Large intestine (tissue), 3 donors: ENCODE measurements at regions not wholly inside any gene's neighbourhood (a gene's known extent, or its start where the extent isn't known, plus 50 kb on each side); places are given as distances from the start of the nearest gene placed in this dataset.

ENCODE experiments used
- DNase-seq, 2 donors: peaks; one replicate each; pipeline versions ENCODE4 v3.0.0 to v3.0.0-alpha.2; 2013
- H3K27ac ChIP-seq: one replicate; pipeline ENCODE4 v1.5.1; 2013; ENCODE audit warnings: low read length
- H3K27me3 ChIP-seq: 2 replicates; pipeline ENCODE4 v1.6.1; 2013; ENCODE audit warnings: low read length; ENCODE audit not compliant: control insufficient read depth, insufficient read depth
- H3K36me3 ChIP-seq: 2 replicates; pipeline ENCODE4 v1.6.1; 2013; ENCODE audit warnings: low read length; ENCODE audit not compliant: control insufficient read depth, insufficient read depth
- H3K4me1 ChIP-seq: one replicate; pipeline ENCODE4 v1.6.1; 2013; ENCODE audit warnings: low read length; ENCODE audit not compliant: control insufficient read depth, insufficient read depth
- H3K4me3 ChIP-seq: one replicate; pipeline ENCODE4 v1.5.1; 2013; ENCODE audit warnings: low read length
- H3K9me3 ChIP-seq: one replicate; pipeline ENCODE4 v1.6.1; 2013; ENCODE audit warnings: mild to moderate bottlenecking, low read depth, low read length, moderate library complexity; ENCODE audit not compliant: control insufficient read depth
- WGBS: methylation state at CpG from one replicate; pipeline ENCODE4 v1.1.5; 2013; ENCODE audit warnings: low lambda C conversion rate; ENCODE audit not compliant: insufficient coverage; 5-methylcytosine and 5-hydroxymethylcytosine counted together

DNA sequence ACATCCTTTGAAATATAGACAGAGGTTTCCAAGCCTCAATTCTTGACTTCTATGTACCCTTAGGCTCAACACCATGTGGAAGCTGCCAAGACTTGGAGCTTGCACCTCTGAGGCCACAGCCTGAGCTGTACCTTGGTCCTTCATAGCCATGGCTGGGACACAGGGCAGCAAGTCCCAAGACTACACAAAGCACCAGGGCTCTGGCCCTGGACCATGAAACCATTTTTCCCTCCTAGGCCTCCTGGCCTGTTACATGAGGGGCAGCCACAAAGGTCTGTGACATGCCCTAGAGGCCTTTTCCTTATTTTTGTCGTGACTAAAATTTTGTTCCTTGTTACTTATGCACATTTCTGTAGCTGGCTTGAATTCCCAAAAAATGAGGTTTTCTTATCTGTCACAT, 953.1 kb upstream of the ADGRL4 start:
- Histone ChIP-seq H3K9me3 (peaks cover 2% of the 10 kb centered on the region), H3K27ac (no peak overlapping the region), H3K36me3 (no peaks in the 10 kb centered on the region), H3K27me3 (no peaks in the 10 kb centered on the region), H3K4me1 (no peaks in the 10 kb centered on the region), H3K4me3 (no peak overlapping the region)
- 100% methylated on average over 1 of the region's 1 CpG for WGBS
- no peak for DNase-seq

DNA sequence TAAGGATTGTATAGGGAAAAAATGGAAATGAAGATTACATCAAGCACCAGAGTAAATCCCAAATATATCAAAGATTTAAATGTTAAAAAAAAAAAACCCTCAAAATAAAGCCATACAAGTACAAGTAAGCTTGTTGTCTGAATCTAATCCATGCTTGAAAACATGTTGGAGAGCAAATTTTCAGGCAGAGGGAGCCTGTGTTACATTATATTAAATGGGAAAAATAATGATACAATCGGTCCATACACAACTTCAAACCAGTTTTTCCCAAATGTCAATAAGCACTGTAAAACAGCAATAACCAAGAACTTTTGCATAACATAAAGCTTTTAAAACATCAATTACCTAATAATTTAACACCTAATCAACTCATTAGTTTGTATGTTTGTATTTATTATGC, 949.4 kb upstream of the ADGRL4 start:
- H3K36me3 ChIP-seq, result no peaks in the 10 kb centered on the region
- no peaks in the 10 kb centered on the region for H3K27me3 ChIP-seq
- H3K4me3 ChIP-seq, result no peak overlapping the region
- H3K27ac ChIP-seq, result no peak overlapping the region
- no CpG with 5 or more reads among the region's 1 CpG for WGBS
- H3K9me3 ChIP-seq, result peaks cover 2% of the 10 kb centered on the region
- DNase-seq, result no peak
- no peaks in the 10 kb centered on the region for H3K4me1 ChIP-seq

DNA sequence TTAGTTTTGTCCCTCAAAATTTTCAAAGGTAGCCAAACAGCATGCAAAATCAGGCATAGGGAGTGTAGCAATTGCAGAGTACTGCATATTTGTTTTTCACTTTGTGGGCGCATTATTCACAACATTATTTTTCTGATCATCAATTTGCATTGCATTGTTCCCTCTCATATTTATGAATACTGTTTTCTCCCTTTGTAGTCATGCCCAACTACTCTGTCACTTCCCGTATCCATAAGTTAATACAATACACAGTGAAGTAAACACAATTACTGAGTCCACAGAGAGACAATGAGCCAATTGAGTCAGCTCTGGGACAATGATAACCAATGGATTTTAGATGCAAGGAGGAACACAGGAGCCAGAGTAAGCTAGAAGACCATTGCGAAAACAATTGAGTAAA, 944.0 kb upstream of the ADGRL4 start:
- no peaks in the 10 kb centered on the region for H3K27me3 ChIP-seq
- 100% methylated on average over 1 of the region's 3 CpGs for WGBS
- H3K4me1 ChIP-seq, result no peaks in the 10 kb centered on the region
- no peak for DNase-seq
- H3K27ac ChIP-seq, result no peak overlapping the region
- H3K36me3 ChIP-seq, result no peaks in the 10 kb centered on the region
- no peak overlapping the region for H3K4me3 ChIP-seq
- H3K9me3 ChIP-seq, result no peaks in the 10 kb centered on the region

DNA sequence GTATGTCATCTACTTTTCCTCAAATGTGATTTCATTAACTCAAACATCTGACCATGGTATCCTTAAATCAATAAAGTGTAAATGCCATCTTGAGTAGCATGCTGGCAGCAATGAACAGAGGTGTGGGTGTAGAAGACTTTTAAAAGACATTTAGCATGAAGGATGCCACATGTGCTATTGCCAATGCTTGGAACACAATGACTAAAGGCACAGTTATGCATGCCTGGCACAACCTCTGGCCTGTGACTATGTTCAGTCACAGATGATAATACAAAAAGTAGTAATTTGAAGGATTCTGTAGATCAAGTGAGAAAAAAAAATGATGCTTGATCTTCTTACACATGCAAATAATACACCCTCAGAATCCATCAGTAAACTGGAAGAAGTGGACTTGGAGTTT, 938.9 kb upstream of the ADGRL4 start:
- no peak for DNase-seq
- Histone ChIP-seq H3K4me3 (no peak overlapping the region), H3K4me1 (no peaks in the 10 kb centered on the region), H3K36me3 (no peaks in the 10 kb centered on the region), H3K27ac (no peak overlapping the region), H3K9me3 (no peaks in the 10 kb centered on the region), H3K27me3 (no peaks in the 10 kb centered on the region)

DNA sequence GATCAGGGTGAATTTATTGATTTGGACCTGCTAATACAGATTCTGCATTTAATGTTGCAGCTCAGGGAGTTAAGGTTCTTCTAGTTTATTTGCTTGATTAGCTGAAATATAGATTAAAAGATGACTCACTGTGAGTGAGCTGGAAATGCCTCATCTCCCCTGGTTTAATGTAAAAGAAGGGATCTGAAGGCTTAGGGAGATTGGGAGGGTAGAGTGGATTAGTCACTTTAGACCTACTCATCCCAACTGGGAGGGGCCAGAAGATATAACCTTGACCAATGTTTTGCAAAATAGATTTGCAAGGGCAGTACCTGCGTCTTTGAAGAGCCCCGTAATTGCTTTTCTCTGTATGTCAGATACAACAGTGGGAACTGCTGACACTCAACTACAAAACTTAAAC, 922.8 kb upstream of the ADGRL4 start:
- no CpG with 5 or more reads among the region's 2 CpGs for WGBS
- no peak overlapping the region for H3K4me3 ChIP-seq
- no peak overlapping the region for H3K27ac ChIP-seq
- peaks cover 4% of the 10 kb centered on the region for H3K9me3 ChIP-seq
- H3K4me1 ChIP-seq, result no peaks in the 10 kb centered on the region
- no peaks in the 10 kb centered on the region for H3K36me3 ChIP-seq
- H3K27me3 ChIP-seq, result no peaks in the 10 kb centered on the region
- no peak for DNase-seq

DNA sequence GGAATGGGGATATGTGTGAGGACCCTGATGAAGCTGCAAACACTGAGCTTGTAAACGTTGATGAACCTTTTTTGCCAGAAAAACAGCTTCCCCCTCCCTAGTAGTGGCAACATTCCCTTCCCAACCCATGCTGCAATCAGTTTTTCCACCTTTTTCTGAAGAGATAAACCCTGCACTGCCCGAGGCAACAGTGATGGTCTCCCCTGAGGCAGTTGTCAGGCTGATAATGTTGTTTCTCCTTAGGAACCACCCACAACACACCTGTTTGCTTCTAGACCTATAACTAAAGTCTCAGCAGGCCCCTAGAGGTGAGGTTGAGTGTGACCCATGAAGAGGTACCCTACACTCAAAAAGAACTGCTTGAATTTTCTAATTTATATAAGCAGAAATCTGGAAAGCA, 922.4 kb upstream of the ADGRL4 start:
- Histone ChIP-seq H3K4me1 (no peaks in the 10 kb centered on the region), H3K36me3 (no peaks in the 10 kb centered on the region), H3K27me3 (no peaks in the 10 kb centered on the region), H3K27ac (no peak overlapping the region), H3K4me3 (no peak overlapping the region), H3K9me3 (peaks cover 4% of the 10 kb centered on the region)
- no peak for DNase-seq
- 100% methylated on average over 1 of the region's 2 CpGs for WGBS

DNA sequence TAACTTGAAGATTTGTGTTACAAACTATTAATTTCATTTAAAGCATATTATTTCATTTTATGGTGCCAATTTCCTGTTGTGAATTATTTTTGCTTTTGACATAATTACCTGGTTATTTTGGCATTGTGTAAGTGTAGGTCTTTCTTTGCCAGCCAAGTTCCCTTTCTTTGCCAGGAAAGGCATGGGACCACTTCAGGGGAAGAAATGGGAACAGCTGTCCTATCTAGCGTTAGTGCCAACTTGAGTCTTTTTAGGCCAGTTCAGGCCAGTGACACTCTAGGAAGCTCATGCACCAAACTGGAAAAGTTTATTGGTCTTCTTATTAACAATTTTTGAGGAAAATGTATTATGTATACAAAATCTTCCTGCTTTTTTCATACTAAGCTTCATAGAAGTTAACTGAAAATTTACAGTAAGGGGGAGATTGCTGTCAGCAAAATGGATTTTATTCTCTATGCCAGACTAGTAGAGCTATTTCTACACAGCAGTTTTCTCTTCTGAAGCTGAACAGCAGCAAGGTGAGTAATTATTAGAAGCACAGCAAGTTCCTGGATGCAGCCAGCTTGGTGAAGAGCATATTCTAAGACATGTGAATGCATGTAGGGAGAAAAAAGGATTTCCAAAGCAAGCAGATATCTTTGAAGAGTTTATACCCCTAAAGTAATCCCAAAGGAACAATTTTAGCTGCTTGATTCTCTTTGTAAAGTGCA, 914.6 kb upstream of the ADGRL4 start:
- Histone ChIP-seq H3K27ac (no peak overlapping the region), H3K4me3 (no peak overlapping the region), H3K36me3 (no peaks in the 10 kb centered on the region), H3K9me3 (peaks cover 4% of the 10 kb centered on the region), H3K27me3 (no peaks in the 10 kb centered on the region), H3K4me1 (no peaks in the 10 kb centered on the region)
- DNase-seq, result no peak
- WGBS, result no CpG with 5 or more reads among the region's 1 CpG

DNA sequence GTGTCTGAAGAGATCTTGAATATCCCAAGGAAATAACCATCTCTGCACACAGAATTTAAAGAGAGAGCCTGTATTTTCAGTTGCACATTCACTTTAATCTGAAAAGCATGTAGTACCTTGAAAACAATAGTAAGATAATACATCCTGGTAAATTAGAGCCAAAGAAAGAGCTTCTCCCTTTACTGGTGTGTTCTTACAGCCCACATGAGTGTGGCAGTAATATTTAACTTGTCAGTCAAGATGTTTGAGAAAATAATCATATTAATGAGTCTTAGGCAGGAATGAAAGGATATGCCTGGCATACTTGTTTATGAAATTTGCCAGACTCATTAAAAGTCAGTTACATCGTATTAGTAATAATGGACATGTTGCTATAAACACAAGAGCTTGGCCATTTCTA, 908.4 kb upstream of the ADGRL4 start:
- Histone ChIP-seq H3K4me3 (no peak overlapping the region), H3K36me3 (no peaks in the 10 kb centered on the region), H3K27ac (no peak overlapping the region), H3K27me3 (no peaks in the 10 kb centered on the region), H3K9me3 (no peaks in the 10 kb centered on the region), H3K4me1 (no peaks in the 10 kb centered on the region)
- WGBS, result 100% methylated on average over 1 of the region's 1 CpG
- no peak for DNase-seq

DNA sequence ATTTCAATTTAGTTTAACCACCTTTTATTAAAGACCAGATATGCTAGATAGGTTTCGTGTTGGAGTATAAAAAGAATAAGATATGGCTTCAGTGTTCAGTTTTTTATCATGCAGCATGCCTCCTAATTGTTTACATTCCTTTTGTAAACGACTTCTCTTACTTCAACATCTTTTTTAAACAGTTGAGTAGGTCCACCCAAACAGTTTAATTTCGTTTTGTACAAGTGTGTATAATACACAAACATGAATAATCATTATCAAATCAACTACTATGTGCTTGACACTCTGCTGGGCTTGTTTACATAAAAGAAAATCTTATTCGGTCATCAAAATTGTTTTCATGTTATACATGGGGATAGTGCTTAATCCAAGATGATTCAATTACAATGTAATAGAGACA, 906.3 kb upstream of the ADGRL4 start:
- no peak for DNase-seq

DNA sequence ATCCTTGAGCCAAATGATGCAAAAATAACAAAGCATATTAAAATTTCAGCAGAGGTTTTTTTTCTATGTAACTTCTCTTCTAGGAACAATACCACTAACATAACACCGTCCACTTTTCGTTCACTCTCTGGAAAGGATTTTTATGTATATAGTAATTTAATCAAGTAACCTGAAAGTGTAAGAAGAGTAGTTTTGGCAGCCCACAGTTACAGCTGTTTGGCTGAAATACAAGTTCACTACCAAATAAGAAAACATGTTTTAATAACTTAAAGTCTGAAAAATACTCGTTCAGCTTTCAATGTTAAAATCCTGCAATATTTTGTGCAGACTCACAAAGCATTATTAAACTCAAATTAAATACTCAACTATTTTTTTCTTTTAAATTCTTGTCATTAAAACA, 896.8 kb upstream of the ADGRL4 start:
- DNase-seq, result no peak
- no peaks in the 10 kb centered on the region for H3K4me1 ChIP-seq
- 97% methylated on average over 3 of the region's 3 CpGs for WGBS
- H3K27me3 ChIP-seq, result no peaks in the 10 kb centered on the region
- no peaks in the 10 kb centered on the region for H3K9me3 ChIP-seq
- H3K4me3 ChIP-seq, result no peak overlapping the region
- H3K27ac ChIP-seq, result no peak overlapping the region
- no peaks in the 10 kb centered on the region for H3K36me3 ChIP-seq

More for the DNA sequence above, 906.3 kb upstream of the ADGRL4 start:
- Histone ChIP-seq H3K4me3 (no peak overlapping the region), H3K9me3 (no peaks in the 10 kb centered on the region), H3K27me3 (no peaks in the 10 kb centered on the region), H3K4me1 (no peaks in the 10 kb centered on the region), H3K27ac (no peak overlapping the region), H3K36me3 (no peaks in the 10 kb centered on the region)
- 44% methylated on average over 4 of the region's 4 CpGs for WGBS

DNA sequence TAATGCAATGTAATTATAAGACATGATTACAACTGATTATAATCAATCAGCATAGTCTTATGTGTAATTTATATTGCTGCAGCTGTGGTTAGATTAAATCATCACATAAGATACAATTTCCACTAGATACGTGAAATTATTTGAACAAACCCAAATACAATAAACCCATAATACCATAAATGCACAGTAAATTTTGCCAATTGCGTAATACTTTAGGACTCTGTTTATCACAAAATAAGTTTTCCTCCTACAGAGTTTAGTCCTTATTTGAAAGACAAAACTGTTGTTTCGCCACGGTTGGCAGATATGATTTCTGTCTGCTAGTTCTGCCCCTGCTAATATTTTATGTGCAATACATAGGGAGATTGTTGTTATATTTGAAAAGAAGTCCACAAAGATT, 895.9 kb upstream of the ADGRL4 start:
- H3K27ac ChIP-seq, result no peak overlapping the region

More for the DNA sequence above, 895.9 kb upstream of the ADGRL4 start:
- DNase-seq, result no peak
- H3K4me3 ChIP-seq, result no peak overlapping the region
- 33% methylated on average over 1 of the region's 4 CpGs for WGBS
- H3K9me3 ChIP-seq, result no peaks in the 10 kb centered on the region
- H3K27me3 ChIP-seq, result no peaks in the 10 kb centered on the region
- no peaks in the 10 kb centered on the region for H3K4me1 ChIP-seq
- H3K36me3 ChIP-seq, result no peaks in the 10 kb centered on the region
